ENCODE measurements at regions not wholly inside any gene's neighbourhood (a gene's known extent, or its start where the extent isn't known, plus 50 kb on each side); places are given as distances from the start of the nearest gene placed in this dataset.

- no peak for TF ChIP-seq POLR2A (IDR thresholded peaks at IDR 0.05; ENCODE audit: low read depth, low read length)
- TF ChIP-seq CTCF (conservative IDR thresholded peaks at IDR 0.05; ENCODE audit: low read depth, low read length): no peak
- no peak for TF ChIP-seq FOS (IDR thresholded peaks at IDR 0.05; ENCODE audit: low read depth, low read length)
- no peak for TF ChIP-seq MXI1 (IDR thresholded peaks at IDR 0.05; ENCODE audit: borderline replicate concordance, low read depth, low read length)
- no peak for TF ChIP-seq CEBPB (IDR thresholded peaks at IDR 0.05; ENCODE audit: low read depth, low read length)
- TF ChIP-seq RCOR1 (IDR thresholded peaks at IDR 0.05; ENCODE audit: insufficient replicate concordance, low read length): no peak
- TF ChIP-seq RAD21 (IDR thresholded peaks at IDR 0.05; ENCODE audit: low read length): no peak
Measured at GRCh38 chr3:44110648-44111047, 131.0 kb upstream of the TOPAZ1 start.

All from IMR-90 (cell line).